CD4-positive, alpha-beta T cell treated with Interleukin-2 at 100 ng/mL for 4 hours (primary cell): ENCODE measurements at regions not wholly inside any gene's neighbourhood (a gene's known extent, or its start where the extent isn't known, plus 50 kb on each side); places are given as distances from the start of the nearest gene placed in this dataset.
"Not testable (repeated sequence)": the region's sequence is repeated elsewhere in the genome, so short reads cannot be mapped to it uniquely, and the experiment has no call there.

Experiments
- DNase-seq: peaks from one replicate; pipeline ENCODE4 v3.0.0-alpha.2; 2020; ENCODE audit warnings: low spot score

DNA sequence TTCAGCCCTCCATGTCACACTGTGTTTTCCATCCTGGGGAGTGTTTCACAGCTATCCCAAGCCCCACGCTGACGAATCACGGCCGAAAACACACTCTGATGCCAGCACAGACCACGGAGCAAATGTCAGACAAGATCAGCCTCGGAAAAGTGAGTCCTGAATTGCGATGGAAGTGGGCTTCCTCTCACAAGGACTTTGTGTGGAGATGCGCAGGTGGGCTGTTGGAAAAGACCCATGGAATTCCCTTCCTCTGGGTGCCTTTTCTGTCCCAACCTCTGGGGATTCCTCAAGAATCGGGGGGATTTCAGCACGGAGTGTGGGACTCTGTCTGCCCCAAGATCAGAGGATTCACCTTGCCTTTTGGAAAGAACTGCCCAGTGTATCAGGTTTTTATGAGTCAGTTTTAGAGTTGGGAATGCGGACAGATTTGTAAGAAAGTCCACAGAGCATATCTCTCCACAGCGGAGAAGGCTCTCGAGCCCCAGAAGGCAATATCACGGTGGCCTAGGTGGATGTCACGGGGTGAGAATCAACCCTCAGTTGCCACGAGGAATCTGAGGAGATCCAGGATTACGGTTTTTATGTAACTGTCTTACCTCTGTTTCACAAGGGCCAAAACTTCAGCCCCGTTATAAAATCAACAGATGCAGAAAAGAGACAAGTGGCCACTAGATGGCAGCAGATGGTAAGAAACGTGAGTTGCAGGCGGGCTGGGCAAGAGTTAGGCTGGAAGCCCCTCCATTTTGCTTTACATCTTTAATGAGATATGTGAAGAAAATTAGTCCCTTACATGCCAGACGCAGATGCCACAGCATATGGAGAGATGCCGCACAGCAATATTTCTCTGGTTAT is 201.9 kb downstream of the DAD1 start:
- peak; percentile 4 for DNase-seq

DNA sequence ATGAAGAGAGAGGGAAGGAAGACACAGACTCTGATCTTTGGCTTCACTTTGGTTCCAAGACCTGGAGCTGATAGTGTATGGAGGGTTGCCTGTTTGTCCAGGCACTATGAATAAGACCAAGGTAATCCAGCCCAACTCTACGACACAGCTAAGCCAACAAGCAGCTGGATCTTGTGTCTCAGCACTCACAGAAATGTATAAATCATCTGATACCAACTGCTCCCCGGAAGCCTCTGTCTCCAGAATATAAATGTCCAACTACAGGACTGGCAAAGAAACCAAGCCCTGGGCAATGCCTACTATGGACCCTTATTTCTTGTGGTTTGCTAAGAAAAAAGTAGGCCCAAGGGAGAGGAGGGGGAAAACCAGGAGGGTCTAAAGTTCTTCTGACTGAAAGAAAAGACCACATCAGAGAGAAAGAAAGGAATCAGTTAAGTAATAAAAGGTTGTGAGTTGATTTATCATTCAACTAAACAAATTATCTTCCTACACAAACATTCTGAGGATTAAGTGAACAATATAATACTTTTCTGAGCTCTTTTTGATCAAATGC is 204.0 kb downstream of the DAD1 start:
- DNase-seq, result no peak

DNA sequence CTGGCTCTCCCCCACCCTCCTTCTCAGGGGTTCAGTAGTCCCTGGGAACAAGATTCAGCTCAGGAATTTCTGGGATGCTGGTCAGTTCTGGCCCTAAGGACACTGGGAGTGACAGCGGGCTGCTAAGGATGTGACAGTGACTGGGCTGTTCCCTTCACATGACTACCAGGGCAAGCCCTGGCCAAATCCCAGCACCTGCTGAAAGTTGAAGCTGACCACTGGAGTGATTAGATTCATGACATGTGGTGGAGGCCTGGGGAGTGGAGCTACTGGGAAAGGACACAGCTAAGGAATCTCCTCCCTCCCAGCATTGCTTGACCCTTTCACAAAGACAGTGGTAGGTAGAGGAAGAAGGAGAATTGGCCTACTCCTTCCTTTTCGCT is 204.9 kb downstream of the DAD1 start:
- no peak for DNase-seq

DNA sequence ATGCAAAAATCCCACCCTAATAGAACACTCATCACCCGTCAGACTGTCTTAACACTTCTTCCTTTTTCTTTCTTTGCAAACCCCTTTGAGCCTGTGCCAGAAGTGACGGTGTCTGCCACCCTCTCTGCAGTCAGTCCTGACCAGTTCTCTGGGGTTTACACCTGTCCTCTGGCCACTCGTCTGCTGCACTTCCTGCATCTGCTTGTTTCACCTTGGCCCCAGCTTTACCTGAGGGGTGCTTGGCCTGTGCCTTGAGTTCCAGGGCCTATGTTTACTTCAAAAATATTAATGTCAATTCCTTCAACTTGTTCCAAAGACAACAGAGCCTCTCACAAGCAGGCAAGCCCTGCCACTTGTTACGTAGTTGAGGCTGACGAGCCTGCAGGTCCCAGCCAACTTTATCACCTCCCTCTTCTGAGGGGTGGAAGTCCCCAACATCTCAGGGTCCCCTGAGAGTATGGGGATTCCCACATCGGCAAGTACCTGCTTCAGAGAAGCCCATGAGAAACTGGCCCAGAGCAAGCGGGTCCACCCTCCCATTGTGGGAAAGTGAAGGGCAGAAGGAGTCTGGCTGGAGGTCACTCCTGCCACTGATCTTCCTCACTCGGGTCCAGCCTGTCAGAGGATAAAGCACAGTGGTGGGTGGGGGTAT is 205.4 kb downstream of the DAD1 start:
- peak; percentile 4 for DNase-seq

DNA sequence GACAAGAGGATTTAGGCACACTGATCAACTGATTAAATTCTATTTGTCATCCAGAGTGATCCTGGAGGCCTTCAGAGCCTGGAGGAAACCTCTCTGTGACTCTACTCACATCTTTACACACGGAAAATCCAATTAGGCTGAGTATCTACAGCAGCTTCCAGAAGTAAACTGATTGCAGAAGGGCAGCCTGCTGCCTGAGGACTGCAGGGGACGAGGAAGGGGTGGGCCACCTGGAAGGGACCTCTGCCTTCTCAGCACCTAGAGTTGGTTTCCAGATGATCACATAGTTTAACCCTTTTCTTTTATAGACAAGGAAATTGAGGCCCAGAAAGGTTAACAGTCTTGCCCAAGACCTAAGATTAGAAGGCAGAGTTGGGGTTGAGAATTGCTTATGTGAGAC is 206.1 kb downstream of the DAD1 start:
- DNase-seq, result no peak

DNA sequence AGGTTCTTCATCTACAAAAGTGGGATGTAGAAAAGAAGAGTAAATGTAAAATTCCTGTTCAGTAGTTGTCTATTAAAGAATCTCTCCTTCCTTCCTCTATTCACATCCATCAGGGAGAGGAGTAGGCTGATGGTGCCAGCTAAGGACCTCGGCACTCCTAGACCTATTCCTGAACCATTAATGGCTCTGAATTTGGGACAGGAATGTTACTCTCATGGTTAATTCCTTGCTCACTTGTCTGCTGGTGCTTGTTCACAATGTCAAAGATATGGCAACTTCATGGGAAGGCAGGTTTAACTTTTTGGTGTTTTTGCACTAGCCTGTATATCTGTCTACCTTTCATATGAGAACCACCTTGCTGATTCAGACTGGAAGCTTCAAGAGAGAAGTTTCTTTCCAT is 206.6 kb downstream of the DAD1 start:
- no peak for DNase-seq

DNA sequence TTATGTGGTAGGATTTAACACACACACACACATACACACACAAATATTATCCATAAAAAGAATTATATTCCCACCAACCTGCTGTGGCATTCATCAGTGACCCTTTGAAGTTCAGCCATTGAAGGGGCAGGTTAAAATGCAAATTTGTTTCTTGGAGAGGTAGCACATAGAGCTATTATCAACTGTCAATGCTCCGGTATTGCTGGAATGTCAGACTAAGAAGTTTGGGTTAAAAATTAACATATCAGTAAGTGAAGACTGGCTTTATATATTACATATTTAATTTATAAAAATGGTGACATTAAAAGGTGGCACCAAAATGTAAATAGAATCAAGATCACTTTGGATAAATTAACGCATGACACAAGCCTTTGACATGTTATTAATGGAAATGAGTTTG is 207.3 kb downstream of the DAD1 start:
- DNase-seq, result no peak

DNA sequence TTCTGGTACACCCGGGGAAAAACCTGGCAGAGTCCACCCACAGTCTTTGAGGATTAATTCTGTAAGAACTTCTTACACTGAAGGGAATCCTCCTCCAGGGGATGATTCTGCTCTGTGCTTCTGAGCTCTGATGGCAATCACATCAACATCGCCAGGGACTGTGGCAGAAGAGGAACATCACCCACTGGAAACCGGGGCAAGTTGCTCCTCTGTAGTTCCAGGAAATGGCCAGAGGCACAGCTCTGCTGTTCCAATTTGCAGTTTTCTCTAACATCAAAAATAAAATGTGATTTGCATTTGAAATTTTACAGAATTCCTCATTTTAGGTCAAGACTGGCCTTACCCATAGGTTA is 207.6 kb downstream of the DAD1 start:
- no peak for DNase-seq

DNA sequence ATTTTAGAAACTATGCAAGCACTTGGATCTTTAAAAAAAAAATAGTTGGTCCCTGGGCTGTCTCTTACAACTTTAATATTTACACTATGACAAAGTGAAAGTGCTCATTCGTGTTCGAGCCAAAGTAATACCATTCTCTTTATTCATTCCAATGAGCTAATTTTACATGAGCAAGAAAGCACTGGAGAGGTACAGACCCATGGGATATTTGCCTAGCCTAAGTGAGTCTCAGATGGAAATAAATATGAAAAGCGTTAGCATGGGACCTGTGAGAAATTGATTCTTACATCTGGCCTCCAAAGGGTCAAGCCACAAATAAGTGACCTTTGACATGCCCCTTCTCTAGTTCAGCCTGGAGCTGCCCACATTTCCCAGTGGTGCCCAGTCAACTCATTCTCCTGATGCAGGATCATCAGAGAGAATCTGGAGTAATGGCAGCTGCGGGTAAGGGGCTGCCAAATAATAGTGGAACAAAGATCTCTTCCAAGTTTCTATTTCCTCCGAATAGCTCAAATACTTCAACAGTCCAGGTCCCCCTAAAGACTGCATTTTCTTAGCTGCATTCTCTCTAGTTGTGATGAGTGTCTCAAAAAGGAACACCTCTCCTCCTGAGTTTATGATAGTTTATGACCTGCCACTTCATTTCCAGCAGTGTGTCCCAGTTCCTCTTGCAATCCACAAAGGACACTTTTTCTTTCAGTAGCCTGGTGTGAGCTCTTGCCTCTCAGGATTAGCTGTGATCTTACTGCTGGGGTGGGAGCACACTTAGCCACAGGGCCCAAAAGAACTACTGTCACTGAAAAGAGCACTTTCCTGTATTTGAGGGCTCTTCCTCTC is 208.2 kb downstream of the DAD1 start:
- DNase-seq, result no peak

DNA sequence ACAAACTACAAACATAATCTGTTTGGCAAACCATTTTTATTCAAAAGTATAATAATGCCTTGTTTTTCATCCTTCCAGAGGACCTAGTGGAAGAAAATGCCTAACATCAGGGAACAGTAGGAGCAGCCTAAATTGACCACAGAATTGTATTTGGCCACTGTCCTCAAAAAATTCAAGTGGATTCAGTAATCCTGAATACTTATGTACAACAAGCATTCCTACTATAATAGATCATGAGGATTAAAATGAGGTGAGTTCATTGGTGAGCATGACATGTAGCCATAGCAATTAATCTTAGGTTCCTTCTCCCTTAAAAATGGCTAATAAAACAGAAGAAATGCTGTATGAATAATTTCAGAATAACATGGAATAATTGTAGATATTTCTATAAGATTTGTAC is 209.3 kb downstream of the DAD1 start:
- no peak for DNase-seq

DNA sequence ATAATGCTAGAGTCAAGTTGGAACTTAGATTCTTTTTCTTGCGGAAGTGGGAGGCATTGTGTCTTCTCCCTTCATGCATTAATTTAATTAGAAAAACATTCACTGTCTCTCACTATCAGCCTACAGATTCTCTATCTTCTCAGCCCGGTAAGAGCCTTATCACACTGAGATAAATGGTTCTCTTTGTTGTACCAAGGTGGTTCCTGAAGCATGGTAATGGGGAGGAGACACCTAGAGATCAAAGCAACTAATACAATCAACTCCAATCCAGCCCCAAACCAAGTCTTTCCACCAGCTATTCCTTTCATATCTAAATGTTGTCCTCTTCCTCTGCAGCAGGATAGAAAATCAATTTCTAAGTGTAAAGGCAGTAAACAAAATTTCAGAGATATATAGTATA is 210.8 kb downstream of the DAD1 start:
- no peak for DNase-seq

DNA sequence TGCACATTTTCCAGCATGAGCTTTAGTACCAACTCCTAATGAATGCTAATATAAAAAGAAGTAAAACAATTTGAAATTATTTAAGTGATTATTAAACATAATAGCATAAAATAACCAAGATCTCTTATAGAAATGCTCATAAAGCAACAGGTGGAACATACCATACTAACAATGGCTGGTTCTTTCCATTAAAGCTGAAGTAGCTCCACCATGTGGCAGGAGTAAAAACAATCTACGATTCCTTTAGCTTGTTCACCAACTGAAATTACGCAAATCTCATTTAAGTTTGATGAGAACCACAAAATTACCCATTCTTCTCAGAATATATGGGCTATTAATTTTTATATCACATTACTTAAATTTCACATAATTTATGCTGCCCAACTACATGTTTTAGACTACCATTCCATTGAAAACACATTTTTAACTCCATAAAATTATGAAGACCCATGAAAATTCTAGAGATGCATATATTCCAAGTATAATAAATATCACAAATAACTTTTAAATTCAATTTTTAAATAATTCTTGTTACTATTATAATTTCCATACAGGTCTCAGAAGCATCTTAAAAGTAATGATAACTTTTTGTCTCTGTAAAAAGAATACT is 213.6 kb downstream of the DAD1 start:
- DNase-seq, result no peak

DNA sequence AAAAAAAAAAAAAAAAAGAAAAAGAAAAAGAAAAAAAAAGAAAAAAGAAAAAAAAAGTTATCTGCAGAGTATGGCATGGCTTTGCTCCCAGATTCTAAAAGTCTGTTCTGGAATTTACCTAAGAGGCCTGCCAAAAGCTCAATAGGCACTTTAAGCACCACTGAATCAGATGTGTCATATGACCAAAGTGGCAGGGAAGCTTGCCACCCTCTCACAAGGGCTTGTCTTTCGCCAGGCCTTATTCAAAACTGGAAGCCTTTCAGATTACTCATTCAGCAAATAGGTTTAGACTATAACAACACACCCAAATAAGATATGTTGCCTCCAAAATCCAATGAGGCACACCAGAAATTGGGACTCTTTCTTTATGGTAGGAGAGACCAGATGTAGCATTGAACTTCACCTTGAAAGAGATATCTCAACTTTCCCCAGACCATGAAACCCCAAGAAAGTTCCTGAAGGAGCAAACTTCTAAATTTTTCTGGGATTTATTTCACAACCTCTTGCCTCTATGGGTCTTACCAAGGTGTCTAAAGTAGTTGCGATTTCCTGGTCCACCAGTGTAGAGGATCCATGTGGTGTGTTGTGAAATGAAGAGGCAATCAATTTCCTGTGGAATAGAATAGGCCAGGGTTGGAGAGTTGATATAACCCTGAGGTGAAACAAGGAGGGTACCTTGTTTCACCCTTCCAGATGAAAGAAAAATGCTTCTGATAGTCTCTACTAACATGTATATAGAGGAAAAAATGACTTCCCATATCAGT is 218.8 kb downstream of the DAD1 start:
- no peak for DNase-seq

DNA sequence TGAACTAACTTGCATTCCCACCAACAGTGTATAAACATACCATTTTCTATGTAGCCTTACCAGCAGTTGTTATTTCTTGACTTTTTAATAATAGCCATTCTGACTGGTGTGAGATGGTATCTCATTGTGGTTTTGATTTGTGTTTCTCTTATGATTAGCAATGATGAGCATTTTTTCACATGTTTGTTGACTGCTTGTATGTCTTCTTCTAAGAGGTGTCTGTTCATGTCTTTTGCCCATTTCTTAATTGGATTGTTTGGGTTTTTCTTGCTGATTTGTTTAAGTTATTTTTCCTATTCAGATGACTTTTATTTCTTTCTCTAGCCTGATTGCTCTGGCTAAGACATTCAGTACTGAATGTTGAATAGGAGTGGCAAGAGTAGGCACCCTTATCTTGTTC is 230.3 kb downstream of the DAD1 start:
- DNase-seq, result no peak

DNA sequence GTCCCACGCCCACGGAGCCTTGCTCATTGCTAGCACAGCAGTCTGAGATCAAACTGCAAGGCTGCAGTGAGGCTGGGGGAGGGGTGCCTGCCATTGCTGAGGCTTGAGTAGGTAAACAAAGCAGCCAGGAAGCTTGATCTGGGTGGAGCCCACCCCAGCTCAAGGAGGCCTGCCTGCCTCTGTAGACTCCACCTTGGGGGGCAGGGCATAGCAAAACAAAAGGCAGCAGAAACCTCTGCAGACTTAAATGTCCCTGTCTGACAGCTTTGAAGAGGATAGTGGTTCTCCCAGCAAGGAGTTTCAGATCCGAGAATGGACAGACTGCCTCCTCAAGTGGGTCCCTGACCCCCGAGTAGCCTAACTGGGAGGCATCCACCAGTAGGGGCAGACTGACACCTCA is 239.7 kb downstream of the DAD1 start:
- DNase-seq, result not testable (repeated sequence)

DNA sequence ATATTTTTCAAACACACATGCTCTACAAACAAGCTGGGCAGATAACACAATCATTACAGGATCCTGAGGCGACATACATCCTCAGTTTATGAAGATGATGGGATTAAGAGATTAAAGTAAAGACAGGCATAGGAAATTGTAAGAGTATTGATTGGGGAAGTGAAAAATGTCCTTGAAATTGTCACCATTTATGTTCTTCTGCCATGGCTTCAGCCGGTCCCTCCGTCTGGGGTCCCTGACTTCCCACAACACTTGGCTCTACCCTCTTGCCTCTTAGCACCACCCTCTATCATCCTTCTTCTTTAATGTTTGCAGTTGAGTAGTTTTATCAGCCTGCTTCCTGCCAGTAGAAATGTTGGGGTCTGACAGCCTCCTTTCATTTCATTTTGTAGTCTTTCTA is 244.4 kb downstream of the DAD1 start:
- no peak for DNase-seq

DNA sequence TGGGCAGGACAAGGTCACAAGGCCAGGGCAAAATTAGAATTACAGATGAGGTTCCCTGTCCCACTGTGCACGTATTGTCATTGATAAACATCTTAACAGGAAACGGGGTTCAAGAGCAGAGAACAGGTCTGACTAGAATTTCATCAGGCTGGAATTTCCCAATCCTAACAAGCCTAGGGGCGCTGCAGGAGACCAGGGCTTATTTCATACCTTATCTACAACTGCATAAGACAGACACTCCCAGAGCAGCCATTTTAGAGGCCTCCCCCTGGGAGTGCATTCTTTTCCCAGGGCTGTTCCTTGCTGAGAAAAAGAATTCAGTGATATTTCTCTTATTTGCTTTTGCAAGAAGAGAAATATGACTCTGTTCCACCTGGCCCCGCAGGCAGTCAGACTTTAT is 244.8 kb downstream of the DAD1 start:
- not testable (repeated sequence) for DNase-seq

DNA sequence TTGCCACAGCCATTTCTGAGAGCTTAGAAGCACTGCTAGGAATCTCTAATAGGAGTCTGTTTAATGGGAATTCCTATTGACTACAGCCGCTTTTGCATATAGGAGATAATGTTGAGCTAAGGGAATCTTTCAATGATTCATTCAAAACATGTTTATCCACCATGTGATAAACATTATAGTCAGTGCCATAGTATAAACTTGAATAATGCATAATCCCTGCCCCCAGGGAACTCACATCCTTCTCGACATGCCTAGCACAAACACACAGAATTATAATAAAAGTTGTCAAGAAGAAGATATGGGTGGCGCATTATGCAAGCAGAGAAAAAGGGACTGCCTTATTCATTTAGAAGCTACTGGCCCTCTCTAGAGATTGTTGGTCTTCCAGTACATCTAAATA is 248.0 kb downstream of the DAD1 start:
- no peak for DNase-seq

DNA sequence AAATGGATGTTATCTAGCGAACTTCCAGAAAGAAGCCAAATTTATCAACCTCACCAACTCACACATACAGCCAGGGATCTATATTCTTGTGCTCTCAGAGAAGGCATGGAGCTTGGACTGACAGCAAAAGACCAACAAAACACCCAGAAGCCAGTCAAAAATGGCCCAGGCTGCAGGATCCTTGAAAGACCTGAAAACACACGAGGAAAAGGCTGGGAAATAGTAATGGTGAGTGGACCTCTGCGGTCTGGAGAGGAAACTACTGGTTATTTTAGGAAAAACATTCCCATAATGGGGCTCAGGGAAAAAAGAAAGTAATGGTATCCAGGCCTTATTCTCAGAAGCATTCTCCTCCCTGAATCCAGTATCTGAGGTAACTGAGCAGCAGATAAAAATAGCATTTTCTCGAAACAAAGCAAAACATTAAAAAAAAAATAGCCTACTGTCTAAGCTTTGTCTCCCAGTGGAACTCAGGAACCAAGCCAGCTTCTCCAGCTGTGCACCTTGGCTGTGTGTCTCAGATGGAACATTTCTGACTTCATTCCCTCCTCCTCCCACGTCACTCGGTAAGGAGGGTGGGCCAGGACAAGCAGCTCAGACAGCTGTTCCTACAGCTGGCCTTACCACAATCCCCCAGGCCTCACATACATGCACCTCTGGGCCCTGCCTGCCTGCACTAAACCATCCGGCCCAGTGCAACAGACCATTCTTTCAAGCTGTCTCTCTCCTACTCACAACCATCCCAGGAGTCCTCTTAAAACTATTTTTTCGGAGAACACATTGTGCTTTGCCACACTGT is 249.9 kb downstream of the DAD1 start:
- no peak for DNase-seq

DNA sequence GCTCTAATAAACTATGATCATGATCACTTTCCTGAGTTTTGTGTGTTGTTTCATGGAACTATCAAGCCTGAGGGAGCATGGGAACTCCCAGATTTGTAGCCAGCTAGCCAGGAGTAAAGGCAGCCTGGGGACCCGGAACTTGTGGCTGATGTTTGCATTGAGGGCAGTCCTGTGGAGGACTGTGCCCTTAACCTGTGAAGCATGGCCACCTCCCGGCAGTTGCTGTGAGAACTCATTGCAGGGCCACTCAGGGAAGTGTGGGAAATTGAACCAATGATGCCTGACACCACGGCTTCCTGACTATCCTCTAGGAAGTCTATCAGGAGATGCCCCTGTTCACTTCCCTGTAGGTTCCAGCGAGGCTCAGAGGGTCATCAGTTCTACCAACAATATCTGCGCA is 250.6 kb downstream of the DAD1 start:
- no peak for DNase-seq

DNA sequence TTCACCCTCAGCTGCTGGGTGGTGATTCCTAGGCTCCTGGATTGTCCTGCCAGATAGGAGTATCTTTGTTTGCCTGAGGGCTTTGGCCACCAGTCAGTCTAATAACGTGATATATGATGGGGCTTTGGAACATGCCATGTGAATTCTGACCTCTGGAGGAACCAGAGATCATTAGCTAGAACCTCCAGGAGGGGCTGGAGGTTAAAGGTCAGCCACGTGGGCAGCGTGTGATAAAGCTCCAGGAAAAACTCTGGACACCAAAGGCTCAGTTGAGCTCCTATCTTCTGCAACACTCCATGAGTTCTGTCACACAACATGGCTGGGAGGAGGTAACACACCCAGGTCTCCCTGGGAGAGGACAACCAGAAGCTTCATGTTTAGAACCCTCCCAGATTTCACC is 251.1 kb downstream of the DAD1 start:
- DNase-seq, result no peak
